Retina (tissue), 1 donor: ENCODE measurements at regions not wholly inside any gene's neighbourhood (a gene's known extent, or its start where the extent isn't known, plus 50 kb on each side); places are given as distances from the start of the nearest gene placed in this dataset.
"Not testable (repeated sequence)": the region's sequence is repeated elsewhere in the genome, so short reads cannot be mapped to it uniquely, and the experiment has no call there.

Experiments
- DNase-seq: peaks from one replicate; pipeline ENCODE4 v3.0.0-alpha.2; 2016

DNA sequence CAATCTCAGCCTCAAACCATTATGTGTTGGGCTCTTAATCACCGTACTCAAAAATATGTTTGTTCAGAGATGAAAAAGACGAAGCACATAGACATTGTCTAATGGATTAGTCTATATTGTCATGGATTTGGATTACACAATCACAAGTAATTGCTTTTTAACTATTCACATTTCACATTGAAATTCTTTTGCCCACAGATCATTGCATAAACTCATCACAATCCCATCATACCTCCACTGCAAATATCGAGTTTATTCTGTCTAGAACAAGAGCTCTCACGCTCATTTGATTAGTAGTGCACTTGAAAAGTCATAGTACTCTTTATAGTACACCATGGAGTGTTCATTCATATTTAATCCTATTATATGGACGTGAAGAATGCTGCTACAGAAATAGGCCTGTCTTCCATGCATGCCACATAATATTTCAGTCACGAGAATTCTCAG lies 97.9 kb upstream of the SOX11 start:
- DNase-seq = no peak

DNA sequence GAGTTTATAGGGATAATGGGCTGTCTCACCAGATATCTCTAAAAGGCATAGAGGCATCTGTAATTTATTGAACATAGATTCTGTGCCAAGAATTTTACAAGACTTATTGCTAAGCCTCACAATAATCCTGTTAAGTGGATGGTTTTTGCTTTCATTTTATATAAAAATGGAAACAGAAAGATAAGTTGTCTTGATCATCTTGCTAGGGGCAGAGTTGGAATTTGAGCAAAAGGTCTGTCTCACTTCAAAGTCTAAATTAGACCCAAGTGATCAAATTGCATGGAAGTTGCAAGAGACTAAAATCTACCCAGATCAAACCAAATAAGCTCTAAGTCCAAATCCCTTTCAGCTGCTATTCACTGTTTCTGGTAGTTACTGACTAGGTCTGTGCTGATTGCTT lies 95.3 kb upstream of the SOX11 start:
- DNase-seq = no peak

DNA sequence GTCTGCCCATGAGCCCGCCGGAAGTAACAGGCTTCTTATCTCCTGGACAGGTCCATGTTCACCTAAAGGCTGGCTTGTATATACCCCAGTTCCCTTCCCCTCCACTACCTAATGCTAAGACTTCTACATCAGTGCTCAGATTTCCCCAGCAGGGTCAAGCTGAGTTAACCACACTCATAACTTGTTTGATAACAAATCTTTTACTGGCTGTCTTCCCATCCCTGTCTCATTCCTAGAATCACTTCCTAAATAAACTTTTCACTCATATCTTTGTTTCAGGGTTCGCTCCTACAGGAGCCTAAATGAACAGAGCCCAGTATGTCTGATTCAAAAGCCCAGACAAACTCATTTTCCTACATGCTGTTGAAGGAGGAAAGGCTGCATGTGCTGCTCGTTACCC lies 94.0 kb upstream of the SOX11 start:
- DNase-seq = no peak

DNA sequence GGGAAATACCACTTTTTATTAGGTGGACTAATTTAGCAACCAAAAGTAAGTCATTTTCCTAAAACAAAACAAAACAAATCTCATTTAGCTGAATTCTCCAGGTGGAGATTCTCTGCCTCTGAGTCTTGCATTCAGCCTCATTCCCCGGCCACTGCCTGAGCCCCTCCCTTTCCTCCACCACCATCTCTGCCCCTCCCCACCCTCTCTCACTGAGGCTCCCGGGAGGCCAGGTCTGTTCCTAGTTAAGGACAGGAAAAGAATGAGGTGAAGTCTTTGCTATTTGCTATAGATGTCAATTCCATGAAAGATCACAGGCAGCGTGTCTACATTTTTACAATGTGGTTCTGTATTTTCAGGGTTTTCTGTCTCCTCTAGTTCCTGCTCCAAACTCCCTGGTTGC lies 83.0 kb upstream of the SOX11 start:
- DNase-seq = peak; percentile 18

DNA sequence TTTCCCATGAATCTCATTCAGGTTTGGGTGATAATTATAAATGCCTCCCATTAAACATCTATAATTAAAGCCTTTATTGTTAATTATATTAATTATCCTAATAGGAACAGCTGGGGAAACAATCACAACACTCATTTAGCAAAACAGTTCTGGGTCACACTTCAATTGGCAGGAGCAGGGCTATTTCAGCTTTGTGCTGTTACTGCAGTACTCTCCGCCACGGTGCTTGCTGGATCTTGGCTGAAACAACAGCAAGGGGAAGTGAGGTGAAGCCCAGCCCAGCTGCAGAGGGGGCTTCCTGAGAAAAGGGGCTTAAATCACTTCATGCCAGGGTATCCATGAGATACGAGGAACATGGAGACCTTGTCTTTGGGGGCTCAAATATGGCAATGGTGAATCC lies 79.5 kb upstream of the SOX11 start:
- DNase-seq = no peak

DNA sequence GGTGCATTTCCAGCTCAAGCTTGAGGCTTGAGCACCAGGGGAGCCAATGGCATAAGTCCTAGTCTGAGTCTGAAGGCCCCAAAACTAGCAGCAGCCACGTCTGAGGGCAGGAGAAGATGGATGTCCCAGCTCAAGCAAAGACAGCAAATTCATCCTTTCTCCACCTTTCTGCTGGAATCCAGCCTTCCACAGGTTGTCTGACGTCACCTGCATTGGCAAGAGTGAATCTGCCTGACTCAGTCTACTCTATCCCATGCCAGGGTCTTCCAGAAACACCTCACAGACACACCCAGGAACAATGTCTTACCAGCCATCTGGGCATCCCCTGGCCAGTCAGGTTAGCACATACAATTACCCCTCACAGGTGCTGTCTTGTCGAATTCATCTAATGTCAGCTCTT lies 76.2 kb upstream of the SOX11 start:
- DNase-seq = no peak

DNA sequence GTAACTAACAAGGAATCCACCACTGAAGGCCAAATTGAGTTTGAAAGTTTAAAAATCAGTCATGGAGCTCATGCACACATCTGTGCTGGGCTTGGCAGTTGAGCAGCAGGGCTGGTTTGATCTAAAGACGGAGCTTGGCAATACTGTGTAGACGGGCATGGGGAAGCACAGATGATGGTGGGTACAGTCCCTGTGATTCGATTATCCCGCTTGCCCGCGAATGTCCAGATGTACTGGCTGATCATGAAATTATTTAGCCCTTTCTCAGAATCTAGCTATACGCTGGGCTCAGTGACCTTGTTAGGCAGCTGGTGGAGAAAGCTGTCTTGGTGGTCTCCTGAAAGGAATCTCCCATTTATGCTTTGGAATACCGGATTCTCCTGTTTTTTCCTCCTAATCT lies 74.8 kb upstream of the SOX11 start:
- no peak for DNase-seq

DNA sequence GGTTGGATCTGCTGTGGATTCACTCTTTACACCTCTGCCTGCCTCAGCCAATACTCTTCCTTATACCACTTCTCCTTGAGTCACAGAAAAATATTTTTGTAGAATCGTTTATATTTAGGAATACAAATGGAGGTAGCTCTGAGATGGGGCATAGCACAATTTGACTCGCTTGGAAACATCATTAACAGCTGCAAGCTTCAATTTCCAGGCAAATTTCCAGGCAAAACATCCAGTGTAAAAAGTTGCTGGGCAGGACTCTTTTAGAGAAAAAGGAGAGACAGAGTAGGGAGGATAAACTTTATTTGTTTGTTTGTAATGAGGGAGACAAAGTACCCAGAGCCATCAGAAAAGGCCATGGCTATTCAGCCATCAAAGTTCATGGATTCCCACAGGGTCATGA lies 74.4 kb upstream of the SOX11 start:
- no peak for DNase-seq

DNA sequence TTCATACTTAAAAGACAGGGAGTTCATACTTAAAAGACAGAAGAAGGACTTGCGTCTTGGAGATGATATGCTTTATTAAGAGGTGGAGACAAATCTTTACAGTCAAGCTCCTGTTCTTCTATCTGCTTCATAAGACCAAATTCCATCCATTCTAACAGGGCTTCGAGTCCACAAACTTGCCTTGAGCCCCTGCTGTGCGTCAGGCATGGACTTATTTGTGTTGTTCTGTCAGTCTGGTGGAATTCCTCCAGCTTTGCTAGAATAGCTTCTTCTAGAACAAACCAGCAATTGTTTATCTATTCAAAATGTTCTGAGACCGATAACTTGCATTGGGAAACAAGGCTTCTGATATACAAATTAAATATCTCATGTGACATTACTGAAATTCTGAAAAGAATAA lies 73.9 kb upstream of the SOX11 start:
- no peak for DNase-seq

DNA sequence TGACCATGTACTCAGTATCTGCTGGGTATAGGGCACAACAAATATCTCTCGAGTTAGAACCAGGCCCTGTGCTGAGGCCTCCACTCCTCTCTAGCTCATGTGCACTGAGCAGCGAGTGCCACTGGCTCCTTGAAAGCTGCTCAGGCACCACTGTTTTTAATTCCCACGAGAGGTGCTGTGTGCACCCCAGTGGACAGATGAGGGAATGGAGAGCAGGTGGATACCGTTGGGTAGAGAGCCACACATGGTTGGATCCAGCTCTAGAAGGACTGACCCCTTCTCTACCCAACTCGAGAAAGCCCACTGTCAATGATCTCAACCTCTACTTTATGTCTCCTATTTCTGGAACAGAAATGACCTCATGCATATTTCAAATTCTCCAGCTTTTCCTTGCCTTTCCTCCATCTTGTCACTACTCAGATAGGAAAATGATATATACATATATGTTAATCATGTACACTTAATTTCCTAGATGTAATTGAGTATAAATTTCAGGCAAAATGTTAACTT lies 66.6 kb upstream of the SOX11 start:
- DNase-seq = not testable (repeated sequence)

DNA sequence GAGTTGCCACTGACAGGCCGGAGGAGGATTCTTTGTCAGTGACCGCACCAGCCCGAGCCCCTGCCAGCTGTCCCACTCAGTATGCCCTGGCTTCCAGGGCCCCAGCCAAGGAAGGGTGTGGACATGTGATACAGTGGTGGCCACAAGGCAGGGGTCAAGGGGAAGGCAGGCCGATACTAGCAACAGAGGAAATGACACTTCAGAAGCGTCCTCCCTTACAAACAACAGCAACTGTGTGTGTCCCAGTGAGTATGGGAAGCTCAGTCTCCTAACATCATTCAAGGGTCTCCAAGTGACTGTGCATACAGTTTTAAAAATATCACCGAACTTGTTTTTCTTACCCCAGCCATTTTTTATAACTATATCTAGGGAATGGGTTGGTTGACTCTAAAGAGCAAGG lies 63.7 kb upstream of the SOX11 start:
- DNase-seq = not testable (repeated sequence)

DNA sequence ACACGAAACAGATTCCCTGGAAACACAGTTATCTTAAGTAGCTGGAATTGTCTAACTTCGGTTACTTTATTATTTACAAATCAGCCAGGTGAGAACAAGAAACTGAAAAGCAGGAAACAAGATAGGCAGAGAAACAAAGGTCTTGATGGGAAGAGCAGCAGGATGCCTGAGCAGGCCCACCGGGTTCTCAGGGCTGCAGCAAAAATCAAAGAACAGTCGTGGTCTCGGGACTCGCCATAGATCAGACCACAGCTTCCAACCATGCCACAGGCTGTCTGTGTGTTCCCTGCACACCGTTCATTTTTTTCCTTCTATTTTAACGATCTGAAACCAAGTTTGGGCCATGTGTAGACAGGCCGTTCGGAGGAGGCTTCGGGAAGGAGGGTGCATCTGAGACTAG lies 62.7 kb upstream of the SOX11 start:
- DNase-seq = not testable (repeated sequence)

DNA sequence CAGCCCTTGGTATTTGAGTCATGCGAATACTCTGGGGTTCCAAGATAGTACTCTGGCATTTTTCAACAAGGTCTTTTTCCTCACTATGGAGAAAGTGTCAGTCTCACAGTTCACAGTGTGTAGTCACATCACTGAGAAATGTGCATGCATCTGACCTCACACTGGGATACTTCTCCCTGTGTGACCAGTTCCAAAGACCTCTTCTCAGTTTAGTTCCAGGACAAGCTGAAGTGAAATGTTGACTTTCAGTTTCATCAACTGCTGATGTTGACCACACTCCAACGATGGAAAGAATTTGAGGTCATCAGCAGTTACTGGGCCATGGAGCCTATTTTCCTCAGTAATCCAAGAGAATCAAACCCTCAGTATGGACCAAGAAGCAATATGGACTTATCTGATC lies 55.1 kb upstream of the SOX11 start:
- not testable (repeated sequence) for DNase-seq
